Fibroblast of villous mesenchyme (primary cell): ENCODE measurements at regions not wholly inside any gene's neighbourhood (a gene's known extent, or its start where the extent isn't known, plus 50 kb on each side); places are given as distances from the start of the nearest gene placed in this dataset.

Experiments
- DNase-seq: peaks from one replicate; pipeline ENCODE4 v3.0.0-alpha.2; 2010; ENCODE audit warnings: low read depth
- H3K4me3 ChIP-seq: 2 replicates; pipeline ENCODE4 v1.5.1; 2011; ENCODE audit warnings: low read depth, mild to moderate bottlenecking, low read length
- CTCF ChIP-seq: IDR thresholded peaks from 2 replicates; pipeline ENCODE4 v1.5.1; 2012; ENCODE audit warnings: low read depth, mild to moderate bottlenecking, low read length; ENCODE audit not compliant: insufficient read depth

- H3K4me3 ChIP-seq, result no peak overlapping the region
- DNase-seq, result no peak
- no peak for TF ChIP-seq CTCF
Observed at GRCh38 chr13:88945793-88946192, 1274.6 kb downstream of the SLITRK5 start.

- no peak overlapping the region for H3K4me3 ChIP-seq
- no peak for TF ChIP-seq CTCF
- no peak for DNase-seq
Observed at GRCh38 chr13:88948501-88948900, 1277.3 kb downstream of the SLITRK5 start.

- TF ChIP-seq CTCF, result no peak
Observed at GRCh38 chr13:88958821-88959220, 1287.7 kb downstream of the SLITRK5 start.

GRCh38 chr13:88976466-88976865 is 1305.3 kb downstream of the SLITRK5 start:
- DNase-seq, result no peak
- no peak for TF ChIP-seq CTCF
- H3K4me3 ChIP-seq, result no peak overlapping the region

More at GRCh38 chr13:88958821-88959220, 1287.7 kb downstream of the SLITRK5 start:
- no peak for DNase-seq
- H3K4me3 ChIP-seq, result no peak overlapping the region

- TF ChIP-seq CTCF, result no peak
- H3K4me3 ChIP-seq, result no peak overlapping the region
- DNase-seq, result no peak
Observed at GRCh38 chr13:88978607-88979006, 1307.4 kb downstream of the SLITRK5 start.

- no peak overlapping the region for H3K4me3 ChIP-seq
- no peak for DNase-seq
- no peak for TF ChIP-seq CTCF
Observed at GRCh38 chr13:88979465-88980175, 1308.4 kb downstream of the SLITRK5 start.

- no peak for DNase-seq
- no peak for TF ChIP-seq CTCF
- no peak overlapping the region for H3K4me3 ChIP-seq
Observed at GRCh38 chr13:89003656-89004055, 1332.5 kb downstream of the SLITRK5 start.
